ENCODE measurements at regions not wholly inside any gene's neighbourhood (a gene's known extent, or its start where the extent isn't known, plus 50 kb on each side); places are given as distances from the start of the nearest gene placed in this dataset.

- H3K9me3 Mint-ChIP-seq = no peaks in the 10 kb centered on the region
- CTCF ChIA-PET = interaction anchor here (0.7 to 0.8 kb wide), 2 partner anchors 15 to 137 kb away, joined by 3 to 5 read pairs; no protein-coding TSS in a partner anchor
- no peak overlapping the region for H3K27ac Mint-ChIP-seq
- no peak for DNase-seq (ENCODE audit: low spot score)
- TF ChIP-seq, protein P1, sequence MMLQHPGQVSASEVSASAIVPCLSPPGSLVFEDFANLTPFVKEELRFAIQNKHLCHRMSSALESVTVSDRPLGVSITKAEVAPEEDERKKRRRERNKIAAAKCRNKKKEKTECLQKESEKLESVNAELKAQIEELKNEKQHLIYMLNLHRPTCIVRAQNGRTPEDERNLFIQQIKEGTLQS (CRISPR knock-in tag; conservative IDR thresholded peaks at IDR 0.05) = no peak
- TF ChIP-seq EMX1 (CRISPR knock-in tag; IDR thresholded peaks at IDR 0.05) (no peak), JAZF1 (CRISPR knock-in tag; IDR thresholded peaks at IDR 0.05) (no peak), PRRX2 (CRISPR knock-in tag; IDR thresholded peaks at IDR 0.05) (no peak), ZNF281 (CRISPR knock-in tag; IDR thresholded peaks at IDR 0.05) (no peak), AR (CRISPR knock-in tag; IDR thresholded peaks at IDR 0.05) (no peak), MYBL2 (CRISPR knock-in tag; IDR thresholded peaks at IDR 0.05) (no peak), KAT7 (CRISPR knock-in tag; IDR thresholded peaks at IDR 0.05; ENCODE audit: borderline replicate concordance) (no peak), MXD4 (CRISPR knock-in tag; IDR thresholded peaks at IDR 0.05; ENCODE audit: borderline replicate concordance) (no peak), OVOL2 (CRISPR knock-in tag; IDR thresholded peaks at IDR 0.05; ENCODE audit: borderline replicate concordance) (no peak), JUN (CRISPR knock-in tag; IDR thresholded peaks at IDR 0.05) (no peak), TP53 (CRISPR knock-in tag; IDR thresholded peaks at IDR 0.05) (no peak), ATF2 (CRISPR knock-in tag; IDR thresholded peaks at IDR 0.05; ENCODE audit: borderline replicate concordance, low read depth) (no peak), FOXK1 (CRISPR knock-in tag; IDR thresholded peaks at IDR 0.05) (no peak), FOXJ3 (CRISPR knock-in tag; IDR thresholded peaks at IDR 0.05; ENCODE audit: borderline replicate concordance) (no peak)
- TF ChIP-seq, protein P2, sequence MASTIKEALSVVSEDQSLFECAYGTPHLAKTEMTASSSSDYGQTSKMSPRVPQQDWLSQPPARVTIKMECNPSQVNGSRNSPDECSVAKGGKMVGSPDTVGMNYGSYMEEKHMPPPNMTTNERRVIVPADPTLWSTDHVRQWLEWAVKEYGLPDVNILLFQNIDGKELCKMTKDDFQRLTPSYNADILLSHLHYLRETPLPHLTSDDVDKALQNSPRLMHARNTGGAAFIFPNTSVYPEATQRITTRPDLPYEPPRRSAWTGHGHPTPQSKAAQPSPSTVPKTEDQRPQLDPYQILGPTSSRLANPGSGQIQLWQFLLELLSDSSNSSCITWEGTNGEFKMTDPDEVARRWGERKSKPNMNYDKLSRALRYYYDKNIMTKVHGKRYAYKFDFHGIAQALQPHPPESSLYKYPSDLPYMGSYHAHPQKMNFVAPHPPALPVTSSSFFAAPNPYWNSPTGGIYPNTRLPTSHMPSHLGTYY (CRISPR knock-in tag; IDR thresholded peaks at IDR 0.05) = no peak
- TF ChIP-seq, protein P3, sequence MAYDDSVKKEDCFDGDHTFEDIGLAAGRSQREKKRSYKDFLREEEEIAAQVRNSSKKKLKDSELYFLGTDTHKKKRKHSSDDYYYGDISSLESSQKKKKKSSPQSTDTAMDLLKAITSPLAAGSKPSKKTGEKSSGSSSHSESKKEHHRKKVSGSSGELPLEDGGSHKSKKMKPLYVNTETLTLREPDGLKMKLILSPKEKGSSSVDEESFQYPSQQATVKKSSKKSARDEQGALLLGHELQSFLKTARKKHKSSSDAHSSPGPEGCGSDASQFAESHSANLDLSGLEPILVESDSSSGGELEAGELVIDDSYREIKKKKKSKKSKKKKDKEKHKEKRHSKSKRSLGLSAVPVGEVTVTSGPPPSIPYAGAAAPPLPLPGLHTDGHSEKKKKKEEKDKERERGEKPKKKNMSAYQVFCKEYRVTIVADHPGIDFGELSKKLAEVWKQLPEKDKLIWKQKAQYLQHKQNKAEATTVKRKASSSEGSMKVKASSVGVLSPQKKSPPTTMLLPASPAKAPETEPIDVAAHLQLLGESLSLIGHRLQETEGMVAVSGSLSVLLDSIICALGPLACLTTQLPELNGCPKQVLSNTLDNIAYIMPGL (CRISPR knock-in tag; IDR thresholded peaks at IDR 0.05) = no peak
- TF ChIP-seq, protein P4, sequence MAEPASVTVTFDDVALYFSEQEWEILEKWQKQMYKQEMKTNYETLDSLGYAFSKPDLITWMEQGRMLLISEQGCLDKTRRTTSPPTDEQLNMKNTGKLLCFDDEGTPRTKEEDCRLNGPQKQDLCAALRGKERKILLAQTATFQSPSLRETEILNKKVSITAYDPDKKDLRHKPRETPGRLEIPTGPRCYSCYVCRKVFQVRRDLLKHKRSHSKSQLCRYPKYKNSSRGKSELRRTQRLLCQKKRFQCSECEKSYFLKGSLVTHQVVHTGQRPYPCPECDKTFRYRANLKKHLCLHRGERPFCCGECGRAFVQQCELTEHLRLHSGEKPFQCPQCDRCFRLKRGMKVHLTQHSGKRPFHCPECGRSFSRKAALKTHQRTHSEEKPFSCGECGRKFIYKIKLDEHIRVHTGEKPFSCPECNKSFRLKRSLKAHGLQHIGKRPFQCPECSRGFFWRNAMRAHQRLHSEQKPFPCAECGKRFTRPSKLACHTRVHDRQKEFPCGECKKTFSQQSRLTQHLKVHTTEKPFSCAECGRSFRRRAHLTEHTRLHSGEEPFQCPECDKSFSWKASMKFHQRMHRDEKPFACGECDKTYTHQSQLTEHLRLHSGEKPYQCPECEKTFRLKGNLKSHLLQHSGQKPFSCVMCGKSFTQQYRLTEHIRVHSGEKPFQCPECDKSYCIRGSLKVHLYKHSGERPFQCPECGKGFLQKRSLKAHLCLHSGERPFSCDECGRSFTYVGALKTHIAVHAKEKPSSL (CRISPR knock-in tag; conservative IDR thresholded peaks at IDR 0.05) = no peak
- no peaks in the 10 kb centered on the region for H3K36me3 Mint-ChIP-seq
- H3K4me3 Mint-ChIP-seq = no peak overlapping the region
- ATAC-seq = no peak
- H3K4me1 Mint-ChIP-seq = peaks cover 29% of the 10 kb centered on the region
- POLR2A ChIA-PET = no interaction called here
- H3K27me3 Mint-ChIP-seq (ENCODE audit: low read depth) = no peaks in the 10 kb centered on the region
These were observed 1132.2 kb downstream of the FAT4 start for GRCh38 chr4:126446917-126447316.
